ENCODE measurements at regions not wholly inside any gene's neighbourhood (a gene's known extent, or its start where the extent isn't known, plus 50 kb on each side); places are given as distances from the start of the nearest gene placed in this dataset.
"Not testable (repeated sequence)": the region's sequence is repeated elsewhere in the genome, so short reads cannot be mapped to it uniquely, and the experiment has no call there.

GRCh38 chr3:165924301-165924791, 87.1 kb upstream of the BCHE start:
- peaks cover 4 to 18% of the 10 kb centered on the region in 2 donors for H3K9me3 Mint-ChIP-seq
- not testable (repeated sequence) for H3K36me3 Mint-ChIP-seq; DNase-seq (ENCODE audit: low spot score in 2 of 2); ATAC-seq; H3K27ac Mint-ChIP-seq

DNA sequence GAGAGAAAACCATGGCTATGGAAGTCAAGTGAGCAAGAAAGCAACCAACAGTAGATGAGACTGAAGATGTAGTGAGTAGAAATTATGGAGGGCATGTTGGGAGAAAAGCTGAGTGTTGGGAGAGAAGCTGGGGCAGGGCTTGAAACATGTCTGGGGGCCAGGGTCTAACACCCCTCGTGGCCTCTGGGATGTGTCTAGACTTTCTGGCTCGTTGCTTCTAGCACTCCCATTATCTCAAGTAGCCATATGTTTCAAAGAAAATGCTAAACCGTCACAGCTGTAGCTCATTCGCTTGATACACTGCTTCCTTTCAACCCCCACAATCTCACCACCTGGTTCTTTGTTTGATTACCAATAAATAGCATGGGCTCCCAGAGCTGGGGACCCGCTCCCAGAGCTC, 83.8 kb upstream of the BCHE start:
- Mint-ChIP-seq H3K27ac (no peak overlapping the region), H3K36me3 (peaks cover 5 to 12% of the 10 kb centered on the region in 2 donors), H3K9me3 (peaks cover 7 to 22% of the 10 kb centered on the region in 2 donors)
- ATAC-seq (no peak), DNase-seq (ENCODE audit: low spot score in 2 of 2) (no peak)

GRCh38 chr3:165919284-165919683, 82.1 kb upstream of the BCHE start:
- ATAC-seq (no peak), DNase-seq (ENCODE audit: low spot score in 2 of 2) (no peak)
- Mint-ChIP-seq H3K36me3 (peaks cover 5 to 12% of the 10 kb centered on the region in 2 donors), H3K27ac (no peak overlapping the region), H3K9me3 (peaks cover 10 to 22% of the 10 kb centered on the region in 2 donors)

- no peak for ATAC-seq
- DNase-seq (ENCODE audit: low spot score in 2 of 2): no peak
- H3K36me3 Mint-ChIP-seq: peaks cover 5 to 12% of the 10 kb centered on the region in 2 donors
- no peak overlapping the region for H3K27ac Mint-ChIP-seq
- H3K9me3 Mint-ChIP-seq: peaks cover 10 to 22% of the 10 kb centered on the region in 2 donors
These were observed 81.4 kb upstream of the BCHE start for GRCh38 chr3:165918657-165918979.

DNA sequence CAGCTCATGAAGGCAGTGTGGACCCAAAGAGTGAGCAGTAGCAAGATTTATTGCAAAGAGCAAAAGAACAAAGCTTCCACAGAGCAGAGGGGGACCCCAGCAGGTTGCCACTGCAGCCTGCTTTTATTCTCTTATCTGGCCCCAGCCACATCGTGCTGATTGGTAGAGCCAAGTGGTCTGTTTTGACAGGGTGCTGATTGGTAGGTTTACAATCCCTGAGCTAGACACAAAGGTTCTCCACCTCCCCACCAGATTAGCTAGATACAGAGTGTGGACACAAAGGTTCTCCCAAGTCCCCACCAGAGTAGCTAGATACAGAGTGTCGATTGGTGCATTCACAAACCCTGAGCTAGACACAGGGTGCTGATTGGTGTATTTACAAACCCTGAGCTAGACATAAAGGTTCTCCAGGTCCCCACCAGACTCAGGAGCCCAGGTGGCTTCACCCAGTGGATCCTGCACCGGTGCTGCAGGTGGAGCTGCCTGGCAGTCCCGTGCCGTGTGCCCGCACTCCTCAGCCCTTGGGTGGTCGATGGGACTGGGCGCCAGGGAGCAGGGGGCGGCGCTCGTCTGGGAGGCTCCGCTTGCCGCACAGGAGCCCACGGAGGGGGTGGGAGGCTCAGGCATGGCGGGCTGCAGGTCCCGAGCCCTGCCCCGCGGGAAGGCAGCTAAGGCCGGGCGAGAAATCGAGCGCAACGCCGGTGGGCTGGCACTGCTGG, 80.9 kb upstream of the BCHE start:
- not testable (repeated sequence) for ATAC-seq; DNase-seq (ENCODE audit: low spot score in 2 of 2); H3K27ac Mint-ChIP-seq
- H3K36me3 Mint-ChIP-seq: peaks cover 5 to 12% of the 10 kb centered on the region in 2 donors
- H3K9me3 Mint-ChIP-seq: peaks cover 10 to 23% of the 10 kb centered on the region in 2 donors

GRCh38 chr3:165915104-165915503, 77.9 kb upstream of the BCHE start:
- ATAC-seq; H3K27ac Mint-ChIP-seq; DNase-seq (ENCODE audit: low spot score in 2 of 2): not testable (repeated sequence)
- Mint-ChIP-seq H3K36me3 (peaks cover 5 to 12% of the 10 kb centered on the region in 2 donors), H3K9me3 (peaks cover 13 to 21% of the 10 kb centered on the region in 2 donors)

DNA sequence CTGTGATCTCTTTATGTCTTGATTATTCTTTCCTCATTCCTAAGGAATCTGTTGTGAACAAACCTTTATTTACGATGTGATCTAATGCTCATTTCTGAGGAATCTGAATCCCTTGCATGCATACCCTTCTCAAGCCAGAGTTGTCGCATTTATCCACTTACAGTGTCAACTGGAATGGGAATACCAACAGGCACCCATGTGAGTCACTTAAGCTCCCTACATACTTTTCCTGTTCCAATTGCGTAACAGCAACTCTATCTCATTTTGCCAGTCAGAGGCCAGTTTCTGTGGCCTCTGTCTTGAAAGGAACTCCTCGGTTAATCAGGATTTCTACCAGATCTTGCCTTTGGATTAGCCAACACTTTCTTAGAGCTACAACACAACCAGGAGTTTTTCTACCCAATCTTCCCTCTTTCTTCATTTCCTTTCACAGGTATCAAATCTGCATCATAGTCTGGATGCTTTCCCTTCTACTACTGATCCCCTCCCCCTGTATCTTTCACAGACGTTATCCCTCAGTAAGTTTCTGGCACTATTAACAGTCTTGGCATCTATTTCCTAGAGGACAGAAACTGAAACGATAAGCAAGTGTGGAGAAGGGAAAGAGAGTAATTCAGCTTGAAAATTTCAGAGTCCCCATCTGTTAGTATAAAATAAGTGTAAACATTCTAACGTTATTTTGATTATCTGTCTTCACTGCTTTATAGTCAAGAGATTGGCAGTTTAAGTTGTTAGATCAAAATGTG, 66.8 kb upstream of the BCHE start:
- no peaks in the 10 kb centered on the region for H3K36me3 Mint-ChIP-seq
- peaks cover 5 to 8% of the 10 kb centered on the region in 2 donors for H3K9me3 Mint-ChIP-seq
- no peak overlapping the region for H3K27ac Mint-ChIP-seq
- DNase-seq (ENCODE audit: low spot score in 2 of 2) (no peak), ATAC-seq (no peak)

DNA sequence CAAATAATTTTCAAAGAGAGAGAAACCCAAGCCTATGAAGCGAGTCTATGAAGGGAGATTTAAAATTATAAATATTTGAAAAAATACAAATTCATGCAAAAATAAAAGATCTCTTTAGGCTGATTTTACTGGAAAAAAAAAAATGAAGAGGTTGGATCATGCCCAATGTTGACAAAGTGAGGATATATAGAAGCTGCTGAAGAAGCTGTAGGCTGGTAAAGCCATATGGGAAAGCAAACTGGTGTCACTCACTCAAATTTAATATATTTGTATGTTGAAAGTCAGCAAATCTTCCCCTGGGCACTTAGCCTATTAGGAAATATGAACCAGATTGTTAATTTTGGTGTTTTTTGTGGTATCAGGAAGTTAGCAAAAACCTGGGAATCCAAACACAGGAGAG, 61.8 kb upstream of the BCHE start:
- no peaks in the 10 kb centered on the region for H3K36me3 Mint-ChIP-seq
- ATAC-seq (no peak), DNase-seq (ENCODE audit: low spot score in 2 of 2) (no peak)
- H3K9me3 Mint-ChIP-seq: peaks cover 5 to 8% of the 10 kb centered on the region in 2 donors
- no peak overlapping the region for H3K27ac Mint-ChIP-seq

GRCh38 chr3:165897137-165897536, 59.9 kb upstream of the BCHE start:
- DNase-seq (ENCODE audit: low spot score in 2 of 2) (no peak), ATAC-seq (no peak)
- Mint-ChIP-seq H3K27ac (no peak overlapping the region), H3K36me3 (no peaks in the 10 kb centered on the region), H3K9me3 (peaks cover 0 to 8% of the 10 kb centered on the region in 2 donors)

GRCh38 chr3:165895919-165896318, 58.7 kb upstream of the BCHE start:
- H3K27ac Mint-ChIP-seq: no peak overlapping the region
- no peak for ATAC-seq
- no peaks in the 10 kb centered on the region for H3K36me3 Mint-ChIP-seq
- no peak for DNase-seq (ENCODE audit: low spot score in 2 of 2)
- peaks cover 0 to 8% of the 10 kb centered on the region in 2 donors for H3K9me3 Mint-ChIP-seq

- DNase-seq (ENCODE audit: low spot score in 2 of 2): no peak
- ATAC-seq: no peak
- H3K27ac Mint-ChIP-seq: no peak overlapping the region
- no peaks in the 10 kb centered on the region for H3K36me3 Mint-ChIP-seq
- H3K9me3 Mint-ChIP-seq: peaks cover 0 to 8% of the 10 kb centered on the region in 2 donors
These were observed 55.3 kb upstream of the BCHE start for GRCh38 chr3:165892565-165892964.
